ENCODE measurements at regions not wholly inside any gene's neighbourhood (a gene's known extent, or its start where the extent isn't known, plus 50 kb on each side); places are given as distances from the start of the nearest gene placed in this dataset.

GRCh38 chr6:94350833-94351232 is 931.5 kb upstream of the EPHA7 start:
- TF ChIP-seq CTCF (IDR thresholded peaks at IDR 0.05; ENCODE audit: unreplicated experiment), result no peak
- Mint-ChIP-seq H3K9me3 (no peaks in the 10 kb centered on the region), H3K4me1 (no peaks in the 10 kb centered on the region), H3K27me3 (ENCODE audit: low read depth) (no peaks in the 10 kb centered on the region), H3K4me3 (no peak overlapping the region), H3K36me3 (no peaks in the 10 kb centered on the region), H3K27ac (no peak overlapping the region)
- no peak for DNase-seq (ENCODE audit: low spot score in 2 of 2, unreplicated experiment in 2 of 2)

- Mint-ChIP-seq H3K27ac (no peak overlapping the region), H3K9me3 (no peaks in the 10 kb centered on the region), H3K4me3 (no peak overlapping the region), H3K36me3 (no peaks in the 10 kb centered on the region), H3K4me1 (no peaks in the 10 kb centered on the region), H3K27me3 (ENCODE audit: low read depth) (no peaks in the 10 kb centered on the region)
- no peak for TF ChIP-seq CTCF (IDR thresholded peaks at IDR 0.05; ENCODE audit: unreplicated experiment)
- DNase-seq (ENCODE audit: low spot score in 2 of 2, unreplicated experiment in 2 of 2), result no peak
These were observed 929.9 kb upstream of the EPHA7 start for GRCh38 chr6:94349227-94349626.

DNA sequence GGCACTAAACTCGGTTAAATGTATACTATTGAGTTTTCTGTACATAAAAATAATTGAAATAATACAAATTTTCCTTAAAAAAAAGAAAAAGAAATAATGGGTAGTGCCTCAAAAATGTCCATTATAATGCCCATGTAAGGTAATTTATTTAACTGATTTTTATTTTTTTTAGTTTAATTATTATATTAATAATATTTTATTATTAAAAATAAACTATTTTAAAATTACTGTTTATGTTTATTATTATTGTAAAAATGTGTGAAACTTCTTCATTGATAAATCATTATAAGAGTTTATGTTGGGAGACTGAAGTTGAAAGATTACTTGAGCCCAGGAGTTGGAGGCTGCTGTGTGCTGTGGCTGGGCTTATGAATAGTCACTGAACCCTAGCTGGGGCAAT is 925.5 kb upstream of the EPHA7 start:
- H3K27ac Mint-ChIP-seq, result no peak overlapping the region
- no peak for TF ChIP-seq CTCF (IDR thresholded peaks at IDR 0.05; ENCODE audit: unreplicated experiment)
- H3K4me1 Mint-ChIP-seq, result no peaks in the 10 kb centered on the region
- no peaks in the 10 kb centered on the region for H3K27me3 Mint-ChIP-seq (ENCODE audit: low read depth)
- no peak overlapping the region for H3K4me3 Mint-ChIP-seq
- peaks cover 4% of the 10 kb centered on the region for H3K9me3 Mint-ChIP-seq
- no peaks in the 10 kb centered on the region for H3K36me3 Mint-ChIP-seq
- DNase-seq (ENCODE audit: low spot score in 2 of 2, unreplicated experiment in 2 of 2), result no peak

DNA sequence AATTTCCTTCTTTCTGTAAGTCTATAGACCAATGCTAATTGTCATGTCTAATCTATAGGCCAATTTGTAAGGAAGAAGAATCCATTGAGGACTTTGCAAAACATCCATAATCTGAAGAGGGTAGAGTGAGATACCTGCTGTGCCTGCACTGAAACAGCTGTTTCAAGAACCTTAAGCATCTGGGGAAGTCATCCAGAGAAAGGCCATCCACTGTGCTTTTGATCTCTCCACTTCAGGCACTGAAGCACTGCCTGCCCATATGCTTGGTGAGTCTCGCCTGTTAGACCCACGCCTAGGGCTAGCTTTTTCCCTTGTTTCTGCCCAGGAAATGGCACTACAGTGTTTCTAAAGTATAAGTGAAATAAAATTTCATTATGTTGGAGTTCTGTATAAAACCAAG is 921.8 kb upstream of the EPHA7 start:
- TF ChIP-seq CTCF (IDR thresholded peaks at IDR 0.05; ENCODE audit: unreplicated experiment), result no peak
- Mint-ChIP-seq H3K27me3 (ENCODE audit: low read depth) (no peaks in the 10 kb centered on the region), H3K9me3 (peaks cover 4% of the 10 kb centered on the region), H3K4me3 (no peak overlapping the region), H3K36me3 (no peaks in the 10 kb centered on the region), H3K4me1 (no peaks in the 10 kb centered on the region), H3K27ac (no peak overlapping the region)
- DNase-seq (ENCODE audit: low spot score in 2 of 2, unreplicated experiment in 2 of 2), result no peak

GRCh38 chr6:94323853-94324252 is 904.5 kb upstream of the EPHA7 start:
- Mint-ChIP-seq H3K36me3 (no peaks in the 10 kb centered on the region), H3K9me3 (no peaks in the 10 kb centered on the region), H3K27me3 (ENCODE audit: low read depth) (no peaks in the 10 kb centered on the region), H3K4me3 (no peak overlapping the region), H3K27ac (no peak overlapping the region), H3K4me1 (no peaks in the 10 kb centered on the region)
- TF ChIP-seq CTCF (IDR thresholded peaks at IDR 0.05; ENCODE audit: unreplicated experiment), result no peak
- DNase-seq (ENCODE audit: low spot score in 2 of 2, unreplicated experiment in 2 of 2), result no peak

GRCh38 chr6:94300424-94301144 is 881.2 kb upstream of the EPHA7 start:
- no peak overlapping the region for H3K4me3 Mint-ChIP-seq
- H3K4me1 Mint-ChIP-seq, result no peaks in the 10 kb centered on the region
- H3K27me3 Mint-ChIP-seq (ENCODE audit: low read depth), result no peaks in the 10 kb centered on the region
- H3K27ac Mint-ChIP-seq, result no peak overlapping the region
- H3K9me3 Mint-ChIP-seq, result no peaks in the 10 kb centered on the region
- no peak for DNase-seq (ENCODE audit: low spot score in 2 of 2, unreplicated experiment in 2 of 2)
- no peak for TF ChIP-seq CTCF (IDR thresholded peaks at IDR 0.05; ENCODE audit: unreplicated experiment)
- H3K36me3 Mint-ChIP-seq, result no peaks in the 10 kb centered on the region
